ENCODE measurements at regions not wholly inside any gene's neighbourhood (a gene's known extent, or its start where the extent isn't known, plus 50 kb on each side); places are given as distances from the start of the nearest gene placed in this dataset.

DNA sequence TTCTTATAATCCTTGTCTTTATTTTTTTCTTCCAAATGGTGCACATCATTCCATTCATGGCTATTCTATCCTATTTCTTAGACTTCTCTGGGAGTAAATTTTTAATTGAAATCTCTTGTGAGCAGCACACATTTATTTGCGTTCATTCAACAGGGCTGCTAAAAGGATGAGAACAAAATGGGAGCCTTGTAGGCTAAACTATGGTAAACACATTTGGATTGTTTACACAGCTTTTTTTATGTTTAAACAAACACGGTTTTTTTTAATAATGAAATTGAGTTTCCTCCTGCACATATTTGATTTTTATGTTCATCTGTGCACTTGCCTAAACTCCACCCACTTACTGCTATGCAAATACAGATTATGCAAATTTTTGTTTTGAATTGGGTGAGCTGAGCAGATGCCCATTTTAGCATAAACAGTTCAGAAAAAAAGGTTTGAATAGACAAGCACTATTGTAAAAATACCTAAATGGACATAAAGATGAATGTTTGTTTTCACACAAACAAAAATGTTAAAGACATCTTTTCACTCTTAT, 92.0 kb downstream of the OLIG3 start:
- TF ChIP-seq, protein P1, sequence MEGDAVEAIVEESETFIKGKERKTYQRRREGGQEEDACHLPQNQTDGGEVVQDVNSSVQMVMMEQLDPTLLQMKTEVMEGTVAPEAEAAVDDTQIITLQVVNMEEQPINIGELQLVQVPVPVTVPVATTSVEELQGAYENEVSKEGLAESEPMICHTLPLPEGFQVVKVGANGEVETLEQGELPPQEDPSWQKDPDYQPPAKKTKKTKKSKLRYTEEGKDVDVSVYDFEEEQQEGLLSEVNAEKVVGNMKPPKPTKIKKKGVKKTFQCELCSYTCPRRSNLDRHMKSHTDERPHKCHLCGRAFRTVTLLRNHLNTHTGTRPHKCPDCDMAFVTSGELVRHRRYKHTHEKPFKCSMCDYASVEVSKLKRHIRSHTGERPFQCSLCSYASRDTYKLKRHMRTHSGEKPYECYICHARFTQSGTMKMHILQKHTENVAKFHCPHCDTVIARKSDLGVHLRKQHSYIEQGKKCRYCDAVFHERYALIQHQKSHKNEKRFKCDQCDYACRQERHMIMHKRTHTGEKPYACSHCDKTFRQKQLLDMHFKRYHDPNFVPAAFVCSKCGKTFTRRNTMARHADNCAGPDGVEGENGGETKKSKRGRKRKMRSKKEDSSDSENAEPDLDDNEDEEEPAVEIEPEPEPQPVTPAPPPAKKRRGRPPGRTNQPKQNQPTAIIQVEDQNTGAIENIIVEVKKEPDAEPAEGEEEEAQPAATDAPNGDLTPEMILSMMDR (IDR thresholded peaks at IDR 0.05): no peak
- TF ChIP-seq POLR2A (IDR thresholded peaks at IDR 0.05): no peak

Data from thyroid gland (tissue), 4 donors.